ENCODE measurements at regions not wholly inside any gene's neighbourhood (a gene's known extent, or its start where the extent isn't known, plus 50 kb on each side); places are given as distances from the start of the nearest gene placed in this dataset.

- intact Hi-C loops (cut with DNase I; ENCODE audit: low total_unique reads) = no loop called here
- DNase-seq = no peak
Observed at GRCh38 chr10:2425320-2425719, 642.0 kb upstream of the PFKP start.

DNA sequence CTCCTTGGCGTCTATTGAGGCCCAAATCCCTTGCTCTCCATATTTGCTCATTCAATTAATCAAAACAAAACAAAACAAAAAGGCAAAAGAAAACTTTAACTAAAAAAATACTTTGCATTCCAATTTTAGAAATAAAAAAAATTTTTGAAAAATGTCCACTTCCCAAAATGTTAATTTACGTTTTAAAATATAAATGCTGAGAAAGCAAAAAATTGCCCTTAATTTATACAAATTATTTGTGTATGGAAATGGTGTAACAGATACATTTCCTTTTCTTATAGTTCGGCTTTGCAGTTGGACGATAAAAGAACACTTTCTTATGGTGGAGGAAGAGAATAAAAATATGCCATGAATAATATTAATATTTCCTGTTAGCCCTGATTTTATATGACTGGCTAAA lies 652.8 kb upstream of the PFKP start:
- Histone ChIP-seq H3K9me3 (peaks cover 0 to 5% (median 0%) of the 10 kb centered on the region in 8 donors), H3K27ac (no peak overlapping the region), H3K27me3 (replicated peaks in 1 of 7) (no peaks in the 10 kb centered on the region), H3K4me3 (no peak overlapping the region), H3K4me1 (no peaks in the 10 kb centered on the region), H3K36me3 (no peaks in the 10 kb centered on the region)
- DNase-seq = no peak
- TF ChIP-seq POLR2AphosphoS5 (IDR thresholded peaks at IDR 0.05) = no peak
- intact Hi-C loops (cut with DNase I; ENCODE audit: low total_unique reads) = no loop called here
- 82 to 94% (median 89%) methylated on average over 4 of the region's 4 CpGs for WGBS, 5 donors

More at GRCh38 chr10:2425320-2425719, 642.0 kb upstream of the PFKP start:
- Histone ChIP-seq H3K4me1 (no peaks in the 10 kb centered on the region), H3K27me3 (replicated peaks in 1 of 7) (no peaks in the 10 kb centered on the region), H3K4me3 (no peak overlapping the region), H3K9me3 (no peaks in the 10 kb centered on the region), H3K27ac (no peak overlapping the region), H3K36me3 (no peaks in the 10 kb centered on the region)
- 70 to 86% (median 76%) methylated on average over 3 of the region's 3 CpGs for WGBS, 5 donors
- TF ChIP-seq POLR2AphosphoS5 (IDR thresholded peaks at IDR 0.05) (no peak), CTCF (IDR thresholded peaks at IDR 0.05 in 8 of 11, conservative IDR thresholded peaks at IDR 0.05 in 3 of 11) (no peak), POLR2A (IDR thresholded peaks at IDR 0.05) (no peak)

GRCh38 chr10:2414039-2414438 lies 653.3 kb upstream of the PFKP start:
- Histone ChIP-seq H3K9me3 (peaks cover 0 to 5% (median 0%) of the 10 kb centered on the region in 8 donors), H3K4me1 (no peaks in the 10 kb centered on the region), H3K27me3 (replicated peaks in 1 of 7) (no peaks in the 10 kb centered on the region), H3K36me3 (no peaks in the 10 kb centered on the region), H3K27ac (no peak overlapping the region), H3K4me3 (no peak overlapping the region)
- no peak for TF ChIP-seq CTCF (IDR thresholded peaks at IDR 0.05 in 8 of 11, conservative IDR thresholded peaks at IDR 0.05 in 3 of 11)
- no peak for TF ChIP-seq POLR2AphosphoS5 (IDR thresholded peaks at IDR 0.05)
- TF ChIP-seq POLR2A (IDR thresholded peaks at IDR 0.05) = no peak
- intact Hi-C loops (cut with DNase I; ENCODE audit: low total_unique reads) = no loop called here
- DNase-seq = no peak
- WGBS, 5 donors = 84 to 93% (median 91%) methylated on average over 8 of the region's 8 CpGs

- Histone ChIP-seq H3K4me1 (no peaks in the 10 kb centered on the region), H3K27ac (no peak overlapping the region), H3K27me3 (replicated peaks in 1 of 7) (no peaks in the 10 kb centered on the region), H3K36me3 (no peaks in the 10 kb centered on the region), H3K9me3 (peaks cover 0 to 5% (median 0%) of the 10 kb centered on the region in 8 donors), H3K4me3 (no peak overlapping the region)
- intact Hi-C loops (cut with DNase I; ENCODE audit: low total_unique reads) = no loop called here
- TF ChIP-seq CTCF (IDR thresholded peaks at IDR 0.05 in 8 of 11, conservative IDR thresholded peaks at IDR 0.05 in 3 of 11) (no peak), POLR2A (IDR thresholded peaks at IDR 0.05) (no peak), POLR2AphosphoS5 (IDR thresholded peaks at IDR 0.05) (no peak)
- WGBS, 5 donors = 85 to 90% (median 87%) methylated on average over 4 of the region's 4 CpGs
- no peak for DNase-seq
Observed at GRCh38 chr10:2410049-2410448, 657.3 kb upstream of the PFKP start.

- intact Hi-C loops (cut with DNase I; ENCODE audit: low total_unique reads) = no loop called here
- Histone ChIP-seq H3K4me1 (no peaks in the 10 kb centered on the region), H3K4me3 (no peak overlapping the region), H3K9me3 (no peaks in the 10 kb centered on the region), H3K27me3 (replicated peaks in 1 of 7) (no peaks in the 10 kb centered on the region), H3K36me3 (no peaks in the 10 kb centered on the region), H3K27ac (no peak overlapping the region)
- no peak for TF ChIP-seq POLR2AphosphoS5 (IDR thresholded peaks at IDR 0.05)
- no peak for TF ChIP-seq CTCF (IDR thresholded peaks at IDR 0.05 in 8 of 11, conservative IDR thresholded peaks at IDR 0.05 in 3 of 11)
- TF ChIP-seq POLR2A (IDR thresholded peaks at IDR 0.05) = no peak
- WGBS, 5 donors = 58 to 80% (median 64%) methylated on average over 7 of the region's 7 CpGs
- no peak for DNase-seq
Observed at GRCh38 chr10:2401459-2401858, 664.1 kb upstream of the ADARB2 start.

Data from spleen (tissue), 11 donors.